Activated CD8-positive, alpha-beta memory T cell treated with anti-CD3 and anti-CD28 coated beads, Interleukin-2, amount 10 ng/mL, durations not matched to agents 7 days and 5 days (primary cell): ENCODE measurements at regions not wholly inside any gene's neighbourhood (a gene's known extent, or its start where the extent isn't known, plus 50 kb on each side); places are given as distances from the start of the nearest gene placed in this dataset.
"Not testable (repeated sequence)": the region's sequence is repeated elsewhere in the genome, so short reads cannot be mapped to it uniquely, and the experiment has no call there.

Source experiments
- ATAC-seq: fragments of 150-1000 bp; cut with Tn5 transposase; one replicate; pipeline ENCODE4 v1.10.0; 2021; ENCODE audit warnings: moderate library complexity
- CTCF ChIA-PET: fragments of 350-600 bp; sonication (Branson Sonifier 250); formaldehyde crosslinking; loops from one replicate; lab custom pipeline; 2021; ENCODE audit warnings: antibody characterized with exemption; lab: Charles Lee
- DNase-seq: peaks from one replicate; pipeline ENCODE4 v3.0.0-alpha.2; 2020
- H3K27ac Mint-ChIP-seq: one replicate; pipeline ENCODE4 v1.8.0; 2021; ENCODE audit warnings: mild to moderate bottlenecking, mixed read lengths
- H3K27me3 Mint-ChIP-seq: one replicate; pipeline ENCODE4 v1.8.0; 2021; ENCODE audit warnings: mixed read lengths
- H3K36me3 Mint-ChIP-seq: one replicate; pipeline ENCODE4 v1.8.0; 2021; ENCODE audit warnings: mild to moderate bottlenecking, mixed read lengths
- H3K4me1 Mint-ChIP-seq: one replicate; pipeline ENCODE4 v1.8.0; 2021; ENCODE audit warnings: mixed read lengths
- H3K4me3 Mint-ChIP-seq: one replicate; pipeline ENCODE4 v1.8.0; 2021; ENCODE audit warnings: mild to moderate bottlenecking, moderate library complexity, mixed read lengths
- H3K9me3 Mint-ChIP-seq: one replicate; pipeline ENCODE4 v1.8.0; 2022; ENCODE audit warnings: low read depth, mixed read lengths

DNA sequence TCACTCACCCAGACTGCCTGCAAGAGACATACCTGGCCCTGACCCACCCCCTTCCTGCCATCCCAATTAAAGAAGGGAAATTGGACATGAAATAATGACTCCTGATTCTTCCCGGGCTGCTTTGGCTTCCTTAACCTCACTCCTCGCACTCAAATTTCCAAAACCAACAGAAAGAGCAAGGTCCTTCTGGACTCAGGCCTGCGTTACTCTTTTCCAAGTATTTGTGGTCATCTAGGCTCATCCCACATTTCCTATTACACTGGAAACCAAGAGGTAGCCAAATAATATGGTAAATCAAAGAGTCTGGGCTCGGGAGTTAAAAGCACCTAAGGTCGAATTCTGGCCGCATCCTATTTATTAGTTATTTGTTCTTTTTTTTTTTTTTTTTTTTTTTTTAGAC is 359.3 kb downstream of the NPIPA8 start:
- H3K36me3 Mint-ChIP-seq: no peaks in the 10 kb centered on the region
- ATAC-seq (no peak), DNase-seq (no peak)
- no peak overlapping the region for H3K4me3 Mint-ChIP-seq
- no peaks in the 10 kb centered on the region for H3K4me1 Mint-ChIP-seq
- CTCF ChIA-PET: no interaction called here
- no peaks in the 10 kb centered on the region for H3K27me3 Mint-ChIP-seq
- H3K27ac Mint-ChIP-seq: no peak overlapping the region
- H3K9me3 Mint-ChIP-seq: no peaks in the 10 kb centered on the region

DNA sequence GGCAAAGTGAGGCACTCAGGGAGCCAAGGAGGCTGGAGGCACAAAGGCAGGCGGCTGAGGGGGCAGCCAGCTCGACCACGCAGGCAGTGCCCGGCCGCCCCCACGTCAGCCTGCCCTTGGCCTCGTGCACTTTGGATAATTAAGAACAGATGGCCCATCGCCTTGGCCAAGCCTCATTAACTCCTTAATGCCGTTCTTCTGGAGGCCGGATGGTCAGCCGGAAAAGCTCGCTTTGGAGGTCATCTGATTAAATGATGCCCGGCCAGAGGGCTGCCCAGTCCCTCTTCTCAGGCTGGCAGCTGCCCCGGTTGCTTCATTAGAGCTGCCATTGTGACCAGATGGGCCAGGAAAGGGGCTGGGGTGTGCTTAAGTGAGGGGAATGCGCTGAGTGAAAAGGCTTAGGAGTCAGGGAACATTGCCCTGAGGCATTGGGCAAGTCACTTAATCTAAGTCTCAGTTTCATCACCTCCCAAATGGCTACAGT is 364.0 kb downstream of the NPIPA8 start:
- CTCF ChIA-PET: no interaction called here

DNA sequence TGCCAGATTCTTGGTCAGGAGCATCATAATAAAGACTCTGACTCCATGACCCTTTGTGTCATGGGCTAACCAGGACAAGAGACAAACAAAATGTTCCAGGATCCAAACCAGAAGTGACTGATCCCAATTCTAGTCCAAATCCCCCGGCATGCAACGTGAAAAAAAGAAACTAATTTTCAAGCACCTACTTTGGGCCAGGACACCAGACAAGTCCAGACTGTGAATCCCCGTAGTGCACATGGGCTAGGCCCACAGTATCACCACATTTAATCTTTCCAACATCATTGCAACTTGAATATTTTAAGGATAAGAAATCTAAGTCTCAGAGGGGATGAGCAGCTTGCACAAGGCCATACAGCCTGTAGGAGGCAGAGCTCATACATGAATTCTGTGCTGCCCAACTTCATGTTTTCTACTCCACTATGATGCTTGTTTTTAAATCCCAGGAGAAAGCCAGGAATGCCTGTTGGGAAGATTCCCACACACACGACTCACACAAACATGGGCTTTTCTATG is 365.7 kb downstream of the NPIPA8 start:
- no peak for ATAC-seq
- CTCF ChIA-PET: interaction anchor here (0.6 kb wide), 1 partner anchor 1207 kb away, joined by 3 read pairs; no protein-coding TSS in a partner anchor

More for the DNA sequence above, 364.0 kb downstream of the NPIPA8 start:
- Mint-ChIP-seq H3K36me3 (no peaks in the 10 kb centered on the region), H3K9me3 (no peaks in the 10 kb centered on the region), H3K27ac (no peak overlapping the region), H3K4me1 (no peaks in the 10 kb centered on the region), H3K4me3 (no peak overlapping the region), H3K27me3 (peaks cover 6% of the 10 kb centered on the region)
- DNase-seq (no peak), ATAC-seq (no peak)

DNA sequence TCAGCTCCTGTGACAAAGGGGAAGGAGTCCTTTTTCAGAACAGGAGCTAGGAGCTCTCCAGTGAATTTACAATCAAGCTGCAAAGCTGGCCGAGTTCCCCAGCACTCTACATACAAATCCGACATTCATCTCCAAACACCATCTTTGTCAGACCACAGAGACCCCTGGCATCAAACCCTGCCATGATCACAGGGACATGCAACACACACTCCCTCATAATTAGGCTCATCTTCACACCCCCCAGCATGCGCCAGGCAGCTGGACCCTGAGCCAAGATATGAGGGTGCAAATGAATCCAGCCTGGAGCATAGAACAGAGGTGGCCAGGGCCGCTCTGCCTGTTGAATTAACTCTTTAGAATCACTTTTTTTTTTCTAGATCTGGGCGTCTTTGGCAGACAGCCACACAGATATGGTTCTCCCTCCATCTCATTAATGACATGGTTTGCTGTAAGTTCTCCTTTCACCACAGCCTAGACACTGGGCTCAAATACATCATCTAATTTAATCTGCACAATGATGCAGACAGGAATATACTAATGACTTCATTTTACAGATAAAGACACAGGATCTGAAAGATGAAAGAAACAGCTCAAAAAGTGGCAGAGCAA is 366.3 kb downstream of the NPIPA8 start:
- DNase-seq: no peak
- peaks cover 11% of the 10 kb centered on the region for H3K27me3 Mint-ChIP-seq
- no peak overlapping the region for H3K4me3 Mint-ChIP-seq
- no peak overlapping the region for H3K27ac Mint-ChIP-seq
- no peaks in the 10 kb centered on the region for H3K36me3 Mint-ChIP-seq
- no peaks in the 10 kb centered on the region for H3K9me3 Mint-ChIP-seq
- no peak for ATAC-seq
- H3K4me1 Mint-ChIP-seq: no peaks in the 10 kb centered on the region
- CTCF ChIA-PET: no interaction called here

More for the DNA sequence above, 365.7 kb downstream of the NPIPA8 start:
- Mint-ChIP-seq H3K4me3 (no peak overlapping the region), H3K9me3 (no peaks in the 10 kb centered on the region), H3K36me3 (no peaks in the 10 kb centered on the region), H3K4me1 (no peaks in the 10 kb centered on the region), H3K27me3 (peaks cover 11% of the 10 kb centered on the region), H3K27ac (no peak overlapping the region)
- DNase-seq: no peak

DNA sequence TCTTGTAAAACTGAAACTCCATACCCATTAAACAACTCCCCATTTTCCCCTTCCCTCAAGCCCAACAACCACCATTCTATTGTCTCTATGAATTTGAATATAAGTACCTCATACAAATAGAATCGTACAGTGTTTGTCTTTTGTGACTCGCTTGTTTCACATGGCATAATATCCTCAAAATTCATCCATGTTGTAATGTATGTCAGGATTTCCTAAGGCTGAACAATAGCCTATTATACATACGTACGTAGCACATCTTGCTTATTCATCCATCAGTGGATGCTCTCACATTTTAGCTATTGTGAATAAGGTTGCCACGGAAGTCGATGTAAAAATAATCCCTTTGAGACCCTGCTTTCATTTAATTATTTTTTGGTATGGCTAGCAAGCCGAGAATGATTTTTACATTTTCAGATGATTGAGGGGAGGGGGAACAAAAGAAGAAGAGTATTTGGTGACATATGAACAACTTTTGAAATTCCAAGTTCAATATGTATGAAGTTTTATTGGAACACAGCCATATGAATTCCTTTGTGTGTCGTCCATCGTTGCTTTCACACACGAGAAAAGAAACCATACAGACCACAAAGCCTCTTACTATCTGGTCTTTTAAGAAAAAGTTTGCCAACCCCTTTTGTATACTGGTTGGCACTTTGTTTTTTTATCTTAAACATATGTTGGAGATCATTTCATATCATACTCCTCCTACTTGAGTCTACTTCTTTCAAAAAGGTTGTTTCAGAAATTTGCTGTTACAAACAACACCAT is 371.2 kb downstream of the NPIPA8 start:
- DNase-seq (no peak), ATAC-seq (no peak)
- Mint-ChIP-seq H3K4me1 (no peaks in the 10 kb centered on the region), H3K36me3 (no peaks in the 10 kb centered on the region), H3K27me3 (peaks cover 7% of the 10 kb centered on the region), H3K27ac (no peak overlapping the region), H3K9me3 (no peaks in the 10 kb centered on the region), H3K4me3 (no peak overlapping the region)
- CTCF ChIA-PET: no interaction called here

DNA sequence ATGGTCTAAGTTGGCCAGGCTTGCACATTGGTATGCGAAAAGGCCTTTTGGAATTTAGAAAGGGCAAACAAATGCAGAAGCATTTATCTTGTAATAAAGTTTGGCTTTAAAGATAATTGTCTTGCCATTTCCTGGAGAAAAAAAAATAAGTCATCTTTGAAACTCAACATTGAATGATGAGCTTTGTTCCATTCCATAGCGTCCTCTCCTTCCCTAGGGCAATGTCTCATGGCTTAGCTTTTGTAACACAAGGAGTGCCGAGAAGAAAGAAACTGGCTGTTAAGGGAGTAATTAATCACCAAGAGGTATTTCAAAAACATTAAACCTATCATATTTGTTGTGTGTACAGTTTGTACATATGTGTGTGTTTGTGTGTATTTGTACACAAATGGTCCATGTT is 372.3 kb downstream of the NPIPA8 start:
- no peaks in the 10 kb centered on the region for H3K9me3 Mint-ChIP-seq
- H3K36me3 Mint-ChIP-seq: no peaks in the 10 kb centered on the region
- ATAC-seq (no peak), DNase-seq (no peak)
- H3K27me3 Mint-ChIP-seq: peaks cover 7% of the 10 kb centered on the region
- no peak overlapping the region for H3K27ac Mint-ChIP-seq
- CTCF ChIA-PET: no interaction called here
- no peak overlapping the region for H3K4me3 Mint-ChIP-seq
- H3K4me1 Mint-ChIP-seq: no peaks in the 10 kb centered on the region

DNA sequence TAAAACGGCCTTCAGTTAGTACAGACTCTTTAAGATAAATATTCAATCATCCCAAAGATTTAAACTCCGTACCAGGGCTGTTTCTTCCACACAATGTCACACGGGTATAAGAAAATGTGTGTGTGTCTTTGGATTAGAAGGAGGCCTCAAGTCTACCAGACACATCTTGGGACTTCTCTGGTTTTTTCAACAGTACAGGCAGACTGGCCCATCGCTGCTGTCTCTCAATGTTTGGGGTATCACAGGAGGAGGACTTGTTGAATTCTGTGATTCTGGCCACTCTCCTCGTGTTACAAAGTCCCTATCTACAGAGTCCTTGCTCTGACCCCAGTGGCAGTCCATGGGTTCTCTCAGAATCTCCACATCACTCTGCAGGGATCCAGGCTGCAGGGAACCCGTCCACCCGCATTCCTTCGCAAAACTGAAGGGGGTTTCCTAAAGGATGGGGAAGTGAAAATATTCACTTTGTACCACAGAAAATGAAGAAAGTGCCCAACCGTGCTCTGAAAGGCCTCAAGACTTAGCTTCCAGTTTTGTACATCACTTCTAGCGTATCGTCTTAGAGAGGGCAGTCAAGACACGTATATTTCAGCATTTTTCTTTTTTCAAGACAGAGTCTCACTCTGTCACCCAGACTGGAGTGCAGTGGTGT is 373.2 kb downstream of the NPIPA8 start:
- Mint-ChIP-seq H3K4me3 (no peak overlapping the region), H3K36me3 (no peaks in the 10 kb centered on the region)
- CTCF ChIA-PET: no interaction called here

DNA sequence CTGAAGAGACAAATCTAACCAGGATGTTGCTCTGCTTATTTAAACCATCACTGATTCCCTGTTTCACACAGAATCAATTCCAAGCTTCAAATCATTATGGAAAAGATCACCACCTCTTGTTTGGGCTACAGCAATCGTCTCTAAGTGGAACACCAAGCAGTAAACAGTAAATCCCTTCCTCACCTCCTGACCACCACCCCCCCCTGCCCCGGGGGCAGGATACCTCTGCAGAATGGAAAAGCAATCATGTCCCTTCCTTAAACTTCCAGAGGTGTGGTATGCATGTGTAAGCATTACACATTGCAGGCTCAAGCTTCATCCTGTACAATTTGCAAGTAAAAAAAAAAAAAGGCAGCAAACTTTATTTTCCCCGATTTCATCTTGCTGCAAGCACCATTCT is 373.8 kb downstream of the NPIPA8 start:
- CTCF ChIA-PET: no interaction called here
- Mint-ChIP-seq H3K4me1 (no peaks in the 10 kb centered on the region), H3K4me3 (no peak overlapping the region)

More for the DNA sequence above, 373.2 kb downstream of the NPIPA8 start:
- DNase-seq (no peak), ATAC-seq (no peak)
- Mint-ChIP-seq H3K27ac (no peak overlapping the region), H3K9me3 (no peaks in the 10 kb centered on the region), H3K4me1 (no peaks in the 10 kb centered on the region), H3K27me3 (peaks cover 7% of the 10 kb centered on the region)

DNA sequence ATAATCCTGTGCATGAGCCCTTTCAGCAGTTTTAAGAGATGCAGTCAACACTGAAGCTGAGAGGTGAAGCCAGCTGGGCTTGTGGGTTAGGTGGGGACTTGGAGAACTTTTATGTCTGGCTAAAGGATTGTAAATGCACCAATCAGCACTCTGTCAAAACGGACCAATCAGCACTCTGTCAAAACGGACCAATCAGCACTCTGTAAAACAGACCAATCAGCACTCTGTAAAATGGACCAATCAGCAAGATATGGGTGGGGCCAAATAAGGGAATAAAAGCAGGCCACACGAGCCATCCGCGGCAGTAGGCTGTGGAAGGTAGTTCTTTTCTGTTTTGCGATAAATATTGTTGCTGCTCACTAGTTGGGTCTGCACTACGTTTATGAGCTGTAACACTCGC is 374.7 kb downstream of the NPIPA8 start:
- H3K9me3 Mint-ChIP-seq, CTCF ChIA-PET, H3K36me3 Mint-ChIP-seq, H3K27ac Mint-ChIP-seq, ATAC-seq, H3K4me1 Mint-ChIP-seq, H3K4me3 Mint-ChIP-seq, DNase-seq, H3K27me3 Mint-ChIP-seq: not testable (repeated sequence)

More for the DNA sequence above, 373.8 kb downstream of the NPIPA8 start:
- Mint-ChIP-seq H3K9me3 (no peaks in the 10 kb centered on the region), H3K36me3 (no peaks in the 10 kb centered on the region), H3K27ac (no peak overlapping the region), H3K27me3 (peaks cover 5% of the 10 kb centered on the region)
- DNase-seq (no peak), ATAC-seq (no peak)

DNA sequence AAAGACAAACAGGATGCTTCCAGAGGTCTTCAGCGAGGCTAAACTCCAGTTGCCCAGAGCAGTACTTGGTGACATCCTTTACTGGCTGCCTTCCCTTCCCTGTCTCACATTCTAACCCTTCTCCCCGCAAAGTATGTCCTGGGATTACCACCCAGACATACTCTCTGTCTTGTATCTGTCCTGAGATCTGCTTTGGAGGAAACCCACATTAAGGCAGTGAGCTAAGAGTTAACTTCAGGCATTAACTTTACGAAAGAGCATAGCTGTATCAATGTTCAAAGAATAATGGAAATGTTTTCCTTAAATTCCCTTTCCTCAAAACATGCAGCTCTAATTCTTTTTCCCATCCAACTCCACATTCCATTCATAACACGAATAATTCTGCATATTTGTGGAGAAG is 385.2 kb downstream of the NPIPA8 start:
- H3K27me3 Mint-ChIP-seq: peaks cover 17% of the 10 kb centered on the region
- no peak for DNase-seq
- no peaks in the 10 kb centered on the region for H3K4me1 Mint-ChIP-seq
- H3K27ac Mint-ChIP-seq: no peak overlapping the region
- H3K36me3 Mint-ChIP-seq: no peaks in the 10 kb centered on the region
- no peak overlapping the region for H3K4me3 Mint-ChIP-seq
- H3K9me3 Mint-ChIP-seq: no peaks in the 10 kb centered on the region
- CTCF ChIA-PET: no interaction called here
- ATAC-seq: no peak

DNA sequence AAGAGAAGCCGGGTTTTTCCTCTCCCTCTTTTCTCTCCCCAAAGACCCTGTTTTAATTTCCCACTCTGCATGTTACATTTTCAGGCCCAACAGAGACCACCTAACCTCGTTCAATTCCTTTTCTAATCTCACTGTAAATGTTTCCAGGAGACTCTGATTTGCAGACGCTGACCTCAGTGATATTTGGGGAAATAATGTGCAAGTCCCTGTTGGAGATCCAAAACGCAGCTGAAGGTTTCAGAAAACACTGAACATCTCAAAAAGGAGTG is 386.6 kb downstream of the NPIPA8 start:
- CTCF ChIA-PET: no interaction called here
- Mint-ChIP-seq H3K36me3 (no peaks in the 10 kb centered on the region), H3K4me1 (no peaks in the 10 kb centered on the region), H3K9me3 (no peaks in the 10 kb centered on the region), H3K27ac (no peak overlapping the region), H3K4me3 (no peak overlapping the region), H3K27me3 (peaks cover 20% of the 10 kb centered on the region)
- ATAC-seq (no peak), DNase-seq (no peak)

DNA sequence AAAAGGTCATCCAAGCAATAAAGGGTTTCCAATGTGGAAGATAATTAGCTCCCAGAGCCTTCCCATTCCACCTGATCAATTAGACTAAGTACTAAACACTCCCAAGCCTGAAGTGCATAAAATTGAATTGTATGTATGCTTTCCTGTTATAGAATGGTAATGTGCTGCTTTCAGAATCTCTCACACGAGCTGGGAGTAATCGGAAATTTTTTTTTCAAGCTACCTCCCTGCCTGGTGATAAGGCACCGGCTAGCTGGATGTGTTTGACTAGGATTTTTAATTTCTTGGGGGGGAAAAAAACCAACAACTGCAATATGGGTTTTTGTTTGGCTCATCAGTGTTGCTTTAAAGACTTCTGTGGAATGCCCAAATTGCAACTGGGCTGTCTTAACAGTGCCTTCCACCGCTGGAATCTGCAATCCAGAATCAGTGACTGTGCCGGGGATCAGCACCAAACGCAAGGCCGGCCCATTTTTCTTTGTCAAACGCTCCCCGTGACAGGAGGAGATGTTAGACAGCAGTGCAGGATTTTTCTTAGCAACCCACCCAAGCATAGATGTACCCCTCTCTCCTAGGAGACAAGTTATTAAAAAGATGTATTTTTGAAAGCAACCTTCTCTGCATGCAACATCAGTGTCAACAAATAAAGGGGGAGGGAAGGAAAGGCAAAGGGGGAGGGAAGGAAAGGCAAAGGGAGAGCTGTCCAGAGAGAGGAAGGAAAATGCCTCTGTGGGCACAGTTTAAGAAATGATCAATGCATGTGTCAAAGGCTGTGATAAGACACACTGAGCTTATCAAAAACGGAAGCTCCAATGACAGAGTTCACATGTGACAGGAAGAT is 387.2 kb downstream of the NPIPA8 start:
- DNase-seq (no peak), ATAC-seq (no peak)
- no peak overlapping the region for H3K27ac Mint-ChIP-seq
- no peak overlapping the region for H3K4me3 Mint-ChIP-seq
- CTCF ChIA-PET: no interaction called here
- peaks cover 21% of the 10 kb centered on the region for H3K27me3 Mint-ChIP-seq
- no peaks in the 10 kb centered on the region for H3K9me3 Mint-ChIP-seq
- no peaks in the 10 kb centered on the region for H3K4me1 Mint-ChIP-seq
- no peaks in the 10 kb centered on the region for H3K36me3 Mint-ChIP-seq

DNA sequence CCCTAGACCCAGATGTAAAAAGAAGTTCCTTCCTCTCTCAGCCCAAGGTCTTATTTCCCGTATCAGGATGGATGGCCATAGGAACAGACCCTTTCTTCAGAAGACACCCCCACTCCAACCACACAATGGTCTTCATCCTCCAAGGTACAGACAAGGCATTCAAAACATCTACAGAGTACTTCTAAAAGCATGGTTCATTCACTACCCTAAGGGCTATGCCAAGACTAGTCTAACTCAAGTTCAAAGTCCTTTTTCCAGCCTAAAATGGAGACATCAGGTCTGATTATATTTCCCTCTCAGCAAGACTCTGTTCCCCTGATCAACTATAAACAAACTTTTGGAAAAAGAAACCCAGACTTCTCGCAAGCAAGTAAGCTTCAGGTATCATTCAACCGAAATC is 388.9 kb downstream of the NPIPA8 start:
- Mint-ChIP-seq H3K9me3 (no peaks in the 10 kb centered on the region), H3K27ac (no peak overlapping the region), H3K36me3 (no peaks in the 10 kb centered on the region), H3K27me3 (peaks cover 21% of the 10 kb centered on the region), H3K4me3 (no peak overlapping the region), H3K4me1 (no peaks in the 10 kb centered on the region)
- DNase-seq: no peak
- CTCF ChIA-PET: no interaction called here
- ATAC-seq: no peak
